NCI-H2171 (cell line): ENCODE measurements at regions not wholly inside any gene's neighbourhood (a gene's known extent, or its start where the extent isn't known, plus 50 kb on each side); places are given as distances from the start of the nearest gene placed in this dataset.
"Not testable (repeated sequence)": the region's sequence is repeated elsewhere in the genome, so short reads cannot be mapped to it uniquely, and the experiment has no call there.

ENCODE experiments used
- DNase-seq: peaks from one replicate; lab custom pipeline; 2025; lab: John Stamatoyannopoulos, UW

GRCh38 chr3:178306432-178307115 lies 229.7 kb upstream of the KCNMB2 start:
- DNase-seq: no peak

GRCh38 chr3:178308771-178309170 lies 227.5 kb upstream of the KCNMB2 start:
- no peak for DNase-seq

GRCh38 chr3:178310949-178311348 lies 225.3 kb upstream of the KCNMB2 start:
- no peak for DNase-seq

- no peak for DNase-seq
Measured at GRCh38 chr3:178313716-178314115, 222.5 kb upstream of the KCNMB2 start.

- DNase-seq: no peak
Measured at GRCh38 chr3:178318340-178318739, 217.9 kb upstream of the KCNMB2 start.

GRCh38 chr3:178318941-178319816 lies 217.1 kb upstream of the KCNMB2 start:
- DNase-seq: no peak

- DNase-seq: peak; percentile 77
Measured at GRCh38 chr3:178320456-178321351, 215.5 kb upstream of the KCNMB2 start.

GRCh38 chr3:178324356-178324755 lies 211.9 kb upstream of the KCNMB2 start:
- no peak for DNase-seq

- DNase-seq: peak; percentile 4
Measured at GRCh38 chr3:178325330-178325729, 210.9 kb upstream of the KCNMB2 start.

GRCh38 chr3:178329936-178330335 lies 206.3 kb upstream of the KCNMB2 start:
- no peak for DNase-seq

GRCh38 chr3:178334239-178334638 lies 202.0 kb upstream of the KCNMB2 start:
- no peak for DNase-seq

- no peak for DNase-seq
Measured at GRCh38 chr3:178336336-178336735, 199.9 kb upstream of the KCNMB2 start.

GRCh38 chr3:178340506-178340905 lies 195.7 kb upstream of the KCNMB2 start:
- no peak for DNase-seq

GRCh38 chr3:178341636-178342035 lies 194.6 kb upstream of the KCNMB2 start:
- DNase-seq: no peak

GRCh38 chr3:178342111-178342510 lies 194.1 kb upstream of the KCNMB2 start:
- DNase-seq: no peak

- DNase-seq: no peak
Measured at GRCh38 chr3:178343433-178344038, 192.7 kb upstream of the KCNMB2 start.

GRCh38 chr3:178345944-178346343 lies 190.3 kb upstream of the KCNMB2 start:
- no peak for DNase-seq

- not testable (repeated sequence) for DNase-seq
Measured at GRCh38 chr3:178348561-178349217, 187.5 kb upstream of the KCNMB2 start.

GRCh38 chr3:178349218-178349596 lies 187.0 kb upstream of the KCNMB2 start:
- DNase-seq: not testable (repeated sequence)

GRCh38 chr3:178350763-178351162 lies 185.5 kb upstream of the KCNMB2 start:
- DNase-seq: no peak

GRCh38 chr3:178352326-178353005 lies 183.8 kb upstream of the KCNMB2 start:
- peak; percentile 62 for DNase-seq
